PC-3 (cell line): ENCODE measurements at regions not wholly inside any gene's neighbourhood (a gene's known extent, or its start where the extent isn't known, plus 50 kb on each side); places are given as distances from the start of the nearest gene placed in this dataset.
"Not testable (repeated sequence)": the region's sequence is repeated elsewhere in the genome, so short reads cannot be mapped to it uniquely, and the experiment has no call there.

Experiments used
- ATAC-seq: fragments of 200-7000 bp; cut with Tn5 transposase; 2 replicates; pipeline ENCODE4 v1.9.1; 2020; ENCODE audit warnings: mild to moderate bottlenecking, moderate library complexity
- BruUV-seq: library from RNA; stranded (reverse); fragments of 400-500 nt; replicated peaks from 2 replicates; lab custom pipeline; 2021; lab: Mats Ljungman, UMichigan
- CTCF ChIA-PET: fragments of 300-600 bp; sonication (Branson Sonifier 250); formaldehyde crosslinking; loops from one replicate; lab custom pipeline; 2022; ENCODE audit warnings: antibody characterized with exemption; lab: Charles Lee
- POLR2A ChIA-PET: fragments of 300-600 bp; sonication (Branson Sonifier 250); formaldehyde crosslinking; loops from one replicate; lab custom pipeline; 2022; ENCODE audit warnings: antibody characterized with exemption; ENCODE audit not compliant: unreplicated experiment; lab: Charles Lee
- DNase-seq: peaks from one replicate; pipeline ENCODE4 v3.0.0-alpha.2; 2015
- H2AFZ ChIP-seq: fragments of 300-600 bp; sonication (generic); 2 replicates; pipeline ENCODE4 v1.6.0; 2016; ENCODE audit warnings: antibody characterized with exemption, low read length
- H3F3A ChIP-seq: fragments of 300-600 bp; sonication (generic); one replicate; pipeline ENCODE4 v1.6.0; 2017; ENCODE audit warnings: antibody characterized with exemption, low read length, control low read depth, mild to moderate bottlenecking; ENCODE audit not compliant: unreplicated experiment
- H3K27ac ChIP-seq: fragments of 300-600 bp; sonication (generic); 2 replicates; pipeline ENCODE4 v1.5.1; 2016; ENCODE audit warnings: mild to moderate bottlenecking, low read length
- H3K27me3 ChIP-seq: fragments of 300-600 bp; sonication (generic); 2 replicates; pipeline ENCODE4 v1.6.1; 2016; ENCODE audit warnings: low read length, mixed read lengths
- H3K36me3 ChIP-seq: fragments of 300-600 bp; sonication (generic); 2 replicates; pipeline ENCODE4 v1.6.1; 2016; ENCODE audit warnings: low read depth, mixed run types, low read length, mixed read lengths
- H3K4me1 ChIP-seq: fragments of 300-600 bp; sonication (generic); 2 replicates; pipeline ENCODE4 v1.5.1; 2016; ENCODE audit warnings: low read length; ENCODE audit not compliant: insufficient read depth
- H3K4me2 ChIP-seq: fragments of 300-600 bp; sonication (generic); 2 replicates; pipeline ENCODE4 v1.6.0; 2016; ENCODE audit warnings: low read length
- H3K4me3 ChIP-seq: fragments of 300-600 bp; sonication (generic); 2 replicates; pipeline ENCODE4 v1.5.1; 2016; ENCODE audit warnings: mild to moderate bottlenecking, low read length, mixed read lengths
- H3K79me2 ChIP-seq: fragments of 300-600 bp; sonication (generic); 2 replicates; pipeline ENCODE4 v1.6.1; 2017; ENCODE audit warnings: low read length, mixed read lengths
- H3K9ac ChIP-seq: fragments of 300-600 bp; sonication (generic); 2 replicates; pipeline ENCODE4 v1.6.0; 2016; ENCODE audit warnings: mild to moderate bottlenecking, low read length
- H3K9me2 ChIP-seq: fragments of 300-600 bp; sonication (generic); replicated peaks from 2 replicates; pipeline ENCODE4 v1.6.1; 2016; ENCODE audit warnings: mixed run types, low read length, mixed read lengths
- H3K9me3 ChIP-seq: fragments of 300-600 bp; sonication (generic); 2 replicates; pipeline ENCODE4 v1.6.1; 2016; ENCODE audit warnings: low read length, mixed read lengths
- H4K20me1 ChIP-seq: fragments of 300-600 bp; sonication (generic); 2 replicates; pipeline ENCODE4 v1.6.1; 2016; ENCODE audit warnings: low read length, mixed read lengths
- CTCF ChIP-seq: fragments of 300-600 bp; sonication (generic); conservative IDR thresholded peaks from 2 replicates; pipeline ENCODE4 v1.5.1; 2017; ENCODE audit warnings: antibody characterized with exemption, low read depth, mild to moderate bottlenecking, low read length
- EZH2 ChIP-seq: fragments of 300-600 bp; sonication (generic); IDR thresholded peaks from one replicate; pipeline ENCODE4 v1.6.1; 2017; ENCODE audit warnings: antibody characterized with exemption, mild to moderate bottlenecking, low read length; ENCODE audit not compliant: unreplicated experiment
- EZH2phosphoT487 ChIP-seq: fragments of 300-600 bp; sonication (generic); IDR thresholded peaks from 2 replicates; pipeline ENCODE4 v1.6.1; 2018; ENCODE audit warnings: mild to moderate bottlenecking, antibody characterized with exemption, low read length, borderline replicate concordance
- intact Hi-C: fragments of 100-400 bp; cut with micrococcal nuclease; formaldehyde crosslinking; loops from 2 replicates; pipeline ENCODE4 v1.9.0; 2023

DNA sequence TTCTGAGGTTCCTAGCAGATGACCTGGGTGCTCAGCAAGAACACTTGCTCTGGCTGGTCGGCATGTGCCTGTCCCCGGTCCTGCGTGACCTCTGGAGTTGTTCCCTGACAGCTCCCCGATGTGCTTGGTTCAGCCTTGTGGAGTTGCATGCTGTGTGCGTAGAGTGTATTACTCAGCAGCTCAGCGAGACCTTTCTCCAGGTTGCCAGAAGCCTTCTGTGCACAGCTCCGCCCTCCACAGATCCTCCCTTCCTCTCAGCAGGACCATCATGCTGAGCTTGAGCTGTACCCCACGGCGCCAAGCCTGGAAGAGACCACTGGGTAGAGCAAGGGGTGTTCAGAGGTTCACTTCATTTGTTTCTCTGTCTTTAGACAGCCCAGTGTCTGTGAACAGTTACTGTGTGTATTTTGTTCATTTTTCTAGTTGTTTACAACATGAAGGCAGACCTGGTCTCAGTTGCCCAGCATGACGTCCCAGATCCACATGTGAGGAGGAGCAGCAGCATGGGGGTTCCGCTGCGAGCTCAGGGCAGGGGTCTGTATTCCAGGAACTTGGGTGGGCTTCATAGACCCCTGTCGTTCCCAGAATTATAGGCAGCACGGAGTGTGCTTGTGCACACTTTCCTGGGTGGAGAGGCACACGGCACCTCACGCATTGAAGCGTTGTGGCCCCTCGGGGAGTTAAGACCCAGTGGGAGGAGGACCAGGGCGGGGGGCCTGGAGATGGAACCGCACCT lies 148.6 kb downstream of the IGLL1 start:
- Histone ChIP-seq H3K36me3 (no peaks in the 10 kb centered on the region), H2AFZ (no peak overlapping the region), H3K9ac (no peak overlapping the region), H3K4me1 (no peaks in the 10 kb centered on the region), H3K79me2 (no peaks in the 10 kb centered on the region), H3K4me2 (no peak overlapping the region), H4K20me1 (no peaks in the 10 kb centered on the region), H3K9me3 (0 out of 2 replicates have a peak, but pooled peaks cover 6% of the 10 kb centered on the region), H3F3A (no peaks in the 10 kb centered on the region), H3K9me2 (no peaks in the 10 kb centered on the region), H3K27me3 (no peaks in the 10 kb centered on the region), H3K4me3 (no peak overlapping the region), H3K27ac (no peak overlapping the region)
- TF ChIP-seq EZH2phosphoT487 (no peak), CTCF (no peak), EZH2 (no peak)
- intact Hi-C loops = no loop called here
- peak; percentile 2 for DNase-seq
- BruUV-seq = no TSS peak
- ATAC-seq = 0 out of 2 replicates have a peak, but pooled peaks have one; percentile 37
- ChIA-PET POLR2A (no interaction called here), CTCF (no interaction called here)

GRCh38 chr22:23424551-23425068 lies 155.5 kb downstream of the IGLL1 start:
- H3K9me3 ChIP-seq, H3K4me2 ChIP-seq, H3K27me3 ChIP-seq, intact Hi-C loops, H3K9ac ChIP-seq, CTCF ChIA-PET, POLR2A ChIA-PET, ATAC-seq, H3K9me2 ChIP-seq, DNase-seq, H3K4me1 ChIP-seq, H3F3A ChIP-seq, H3K79me2 ChIP-seq, H2AFZ ChIP-seq, H3K4me3 ChIP-seq, H3K27ac ChIP-seq, H4K20me1 ChIP-seq, BruUV-seq, H3K36me3 ChIP-seq: not testable (repeated sequence)

GRCh38 chr22:23424031-23424430 lies 156.1 kb downstream of the IGLL1 start:
- Histone ChIP-seq H3K4me1 (no peaks in the 10 kb centered on the region), H4K20me1 (no peaks in the 10 kb centered on the region), H2AFZ (no peak overlapping the region), H3F3A (no peaks in the 10 kb centered on the region), H3K4me3 (no peak overlapping the region), H3K27ac (no peak overlapping the region), H3K4me2 (no peak overlapping the region), H3K9me3 (no peaks in the 10 kb centered on the region), H3K9ac (no peak overlapping the region), H3K9me2 (no peaks in the 10 kb centered on the region), H3K79me2 (no peaks in the 10 kb centered on the region), H3K27me3 (no peaks in the 10 kb centered on the region), H3K36me3 (no peaks in the 10 kb centered on the region)
- ATAC-seq (no peak), DNase-seq (no peak)
- BruUV-seq = no TSS peak
- ChIA-PET POLR2A (no interaction called here), CTCF (no interaction called here)
- intact Hi-C loops = no loop called here
- TF ChIP-seq CTCF = no peak
- TF ChIP-seq EZH2phosphoT487 = no peak
- no peak for TF ChIP-seq EZH2

- BruUV-seq, POLR2A ChIA-PET, H3K9ac ChIP-seq, ATAC-seq, H3K4me3 ChIP-seq, H3K4me2 ChIP-seq, H3K36me3 ChIP-seq, H4K20me1 ChIP-seq, CTCF ChIA-PET, H3K9me3 ChIP-seq, intact Hi-C loops, H3K27ac ChIP-seq, H3K9me2 ChIP-seq, H3K4me1 ChIP-seq, H3K79me2 ChIP-seq, DNase-seq, H3F3A ChIP-seq, H2AFZ ChIP-seq: not testable (repeated sequence)
- H3K27me3 ChIP-seq = peaks cover 11% of the 10 kb centered on the region
Observed at GRCh38 chr22:23422281-23422680, 157.8 kb downstream of the IGLL1 start.

- H3K36me3 ChIP-seq, H3K4me2 ChIP-seq, H2AFZ ChIP-seq, intact Hi-C loops, H3F3A ChIP-seq, H3K4me1 ChIP-seq, ATAC-seq, H3K4me3 ChIP-seq, DNase-seq, H3K79me2 ChIP-seq, CTCF ChIA-PET, H3K9ac ChIP-seq, H4K20me1 ChIP-seq, H3K9me3 ChIP-seq, H3K9me2 ChIP-seq, POLR2A ChIA-PET, H3K27ac ChIP-seq, BruUV-seq: not testable (repeated sequence)
- peaks cover 11% of the 10 kb centered on the region for H3K27me3 ChIP-seq
Observed at GRCh38 chr22:23421300-23421699, 158.8 kb downstream of the IGLL1 start.
